ENCODE measurements at regions not wholly inside any gene's neighbourhood (a gene's known extent, or its start where the extent isn't known, plus 50 kb on each side); places are given as distances from the start of the nearest gene placed in this dataset.

DNA sequence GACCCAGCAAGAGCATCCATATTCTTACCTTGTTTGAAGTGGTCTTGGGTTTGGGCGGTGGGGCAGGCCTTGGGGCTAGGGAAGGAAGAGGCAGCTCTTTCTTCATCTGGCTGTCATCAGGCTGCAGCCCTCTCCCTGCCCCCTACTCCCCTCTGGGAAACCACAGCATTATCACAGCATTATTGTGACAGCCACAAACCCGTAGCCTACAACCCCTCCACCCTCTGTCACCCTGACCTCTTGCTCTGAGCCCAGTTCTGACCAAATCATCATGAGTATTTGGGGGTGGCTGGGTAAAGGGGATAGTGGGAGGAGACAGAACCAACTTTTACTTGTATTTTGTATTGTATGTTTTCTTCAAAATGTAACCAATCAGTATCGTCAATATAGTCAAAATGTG lies 94.3 kb upstream of the ARRDC3 start:
- TF ChIP-seq, protein P1, sequence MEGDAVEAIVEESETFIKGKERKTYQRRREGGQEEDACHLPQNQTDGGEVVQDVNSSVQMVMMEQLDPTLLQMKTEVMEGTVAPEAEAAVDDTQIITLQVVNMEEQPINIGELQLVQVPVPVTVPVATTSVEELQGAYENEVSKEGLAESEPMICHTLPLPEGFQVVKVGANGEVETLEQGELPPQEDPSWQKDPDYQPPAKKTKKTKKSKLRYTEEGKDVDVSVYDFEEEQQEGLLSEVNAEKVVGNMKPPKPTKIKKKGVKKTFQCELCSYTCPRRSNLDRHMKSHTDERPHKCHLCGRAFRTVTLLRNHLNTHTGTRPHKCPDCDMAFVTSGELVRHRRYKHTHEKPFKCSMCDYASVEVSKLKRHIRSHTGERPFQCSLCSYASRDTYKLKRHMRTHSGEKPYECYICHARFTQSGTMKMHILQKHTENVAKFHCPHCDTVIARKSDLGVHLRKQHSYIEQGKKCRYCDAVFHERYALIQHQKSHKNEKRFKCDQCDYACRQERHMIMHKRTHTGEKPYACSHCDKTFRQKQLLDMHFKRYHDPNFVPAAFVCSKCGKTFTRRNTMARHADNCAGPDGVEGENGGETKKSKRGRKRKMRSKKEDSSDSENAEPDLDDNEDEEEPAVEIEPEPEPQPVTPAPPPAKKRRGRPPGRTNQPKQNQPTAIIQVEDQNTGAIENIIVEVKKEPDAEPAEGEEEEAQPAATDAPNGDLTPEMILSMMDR (IDR thresholded peaks at IDR 0.05; ENCODE audit: insufficient read depth, low read length) = no peak
- no peak for TF ChIP-seq POLR2AphosphoS5 (IDR thresholded peaks at IDR 0.05; ENCODE audit: low read depth)
- TF ChIP-seq, protein P2, sequence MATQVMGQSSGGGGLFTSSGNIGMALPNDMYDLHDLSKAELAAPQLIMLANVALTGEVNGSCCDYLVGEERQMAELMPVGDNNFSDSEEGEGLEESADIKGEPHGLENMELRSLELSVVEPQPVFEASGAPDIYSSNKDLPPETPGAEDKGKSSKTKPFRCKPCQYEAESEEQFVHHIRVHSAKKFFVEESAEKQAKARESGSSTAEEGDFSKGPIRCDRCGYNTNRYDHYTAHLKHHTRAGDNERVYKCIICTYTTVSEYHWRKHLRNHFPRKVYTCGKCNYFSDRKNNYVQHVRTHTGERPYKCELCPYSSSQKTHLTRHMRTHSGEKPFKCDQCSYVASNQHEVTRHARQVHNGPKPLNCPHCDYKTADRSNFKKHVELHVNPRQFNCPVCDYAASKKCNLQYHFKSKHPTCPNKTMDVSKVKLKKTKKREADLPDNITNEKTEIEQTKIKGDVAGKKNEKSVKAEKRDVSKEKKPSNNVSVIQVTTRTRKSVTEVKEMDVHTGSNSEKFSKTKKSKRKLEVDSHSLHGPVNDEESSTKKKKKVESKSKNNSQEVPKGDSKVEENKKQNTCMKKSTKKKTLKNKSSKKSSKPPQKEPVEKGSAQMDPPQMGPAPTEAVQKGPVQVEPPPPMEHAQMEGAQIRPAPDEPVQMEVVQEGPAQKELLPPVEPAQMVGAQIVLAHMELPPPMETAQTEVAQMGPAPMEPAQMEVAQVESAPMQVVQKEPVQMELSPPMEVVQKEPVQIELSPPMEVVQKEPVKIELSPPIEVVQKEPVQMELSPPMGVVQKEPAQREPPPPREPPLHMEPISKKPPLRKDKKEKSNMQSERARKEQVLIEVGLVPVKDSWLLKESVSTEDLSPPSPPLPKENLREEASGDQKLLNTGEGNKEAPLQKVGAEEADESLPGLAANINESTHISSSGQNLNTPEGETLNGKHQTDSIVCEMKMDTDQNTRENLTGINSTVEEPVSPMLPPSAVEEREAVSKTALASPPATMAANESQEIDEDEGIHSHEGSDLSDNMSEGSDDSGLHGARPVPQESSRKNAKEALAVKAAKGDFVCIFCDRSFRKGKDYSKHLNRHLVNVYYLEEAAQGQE (IDR thresholded peaks at IDR 0.05; ENCODE audit: insufficient replicate concordance, low read depth) = no peak

Data from HL-60 (cell line).